HCT116 (cell line): ENCODE measurements at regions not wholly inside any gene's neighbourhood (a gene's known extent, or its start where the extent isn't known, plus 50 kb on each side); places are given as distances from the start of the nearest gene placed in this dataset.

Experiments used
- ATAC-seq: fragments of 200-7000 bp; cut with Tn5 transposase; 2 replicates; pipeline ENCODE4 v1.9.1; 2020; ENCODE audit warnings: mild to moderate bottlenecking, moderate library complexity
- BruUV-seq: library from RNA; stranded (reverse); fragments of 400-500 nt; replicated peaks from 2 replicates; lab custom pipeline; 2021; lab: Mats Ljungman, UMichigan
- CTCF ChIA-PET: fragments of 300-600 bp; sonication (Branson Sonifier 250); formaldehyde crosslinking; loops from one replicate; lab custom pipeline; 2021; ENCODE audit warnings: antibody characterized with exemption; lab: Charles Lee
- POLR2A ChIA-PET: fragments of 300-600, 350-600 bp; sonication (Branson Sonifier 250); formaldehyde crosslinking; loops from one replicate; lab custom pipeline; 2021; ENCODE audit warnings: antibody characterized with exemption; lab: Charles Lee
- RAD21 ChIA-PET, 2 experiments: fragments of 300-600 bp; sonication (Branson Sonifier 250); formaldehyde crosslinking; loops; one replicate each; lab custom pipeline; 2023; ENCODE audit warnings: low total read pairs in 2 of 2; ENCODE audit not compliant: uncharacterized antibody in 2 of 2, unreplicated experiment in 2 of 2, low non-redundant PET in 1 of 2; lab: Charles Lee
- DNase-seq: peaks from one replicate; pipeline ENCODE4 v3.0.0-alpha.2; 2010; ENCODE audit warnings: low read depth, low spot score
- H2AFZ ChIP-seq: fragments of 200-600 bp; shearing (Covaris generic), sonication (generic); 2 replicates; pipeline ENCODE4 v1.6.1; 2017; ENCODE audit warnings: low read depth, mixed run types, mixed read lengths, antibody characterized with exemption, low read length; ENCODE audit not compliant: poor library complexity, severe bottlenecking
- H3K27ac ChIP-seq: 2 replicates; pipeline ENCODE4 v1.5.1; 2012; ENCODE audit warnings: low read depth, low read length
- H3K27me3 ChIP-seq: fragments of 200-600 bp; sonication (generic); 2 replicates; pipeline ENCODE4 v1.6.1; 2016; ENCODE audit warnings: mixed run types, low read length, mixed read lengths; ENCODE audit not compliant: insufficient read depth
- H3K36me3 ChIP-seq, 2 experiments: fragments of 200-500 bp in 1 of 2; fragments of 200-600 bp in 1 of 2; sonication (Bioruptor generic) in 1 of 2; sonication (generic) in 1 of 2; 2 replicates each; pipeline versions ENCODE4 v1.5.1 to v1.6.1; 2014 to 2016; ENCODE audit warnings: low read length in 2 of 2, inconsistent platforms in 1 of 2, mixed read lengths in 1 of 2, mixed run types in 1 of 2; ENCODE audit not compliant: insufficient read depth in 2 of 2, control insufficient read depth in 1 of 2
- H3K4me1 ChIP-seq, 2 experiments: fragments of 200-600 bp in 1 of 2; sonication (generic) in 1 of 2; 2 replicates each; pipeline versions ENCODE4 v1.5.1 to v1.6.1; 2012 to 2017; ENCODE audit warnings: low read length in 2 of 2, inconsistent platforms in 1 of 2, mild to moderate bottlenecking in 1 of 2, mixed read lengths in 1 of 2, mixed run types in 1 of 2, moderate library complexity in 1 of 2; ENCODE audit not compliant: insufficient read depth in 2 of 2, control insufficient read depth in 1 of 2
- H3K4me2 ChIP-seq: fragments of 200-600 bp; sonication (generic); 2 replicates; pipeline ENCODE4 v1.6.1; 2017; ENCODE audit warnings: mixed run types, low read length, mixed read lengths
- H3K4me3 ChIP-seq, 2 experiments: fragments of 200-600 bp in 1 of 2; sonication (generic) in 1 of 2; replicated peaks in 1 of 2; 2 replicates each; pipeline ENCODE4 v1.5.1; 2011 to 2016; ENCODE audit warnings: low read length in 2 of 2, control low read depth in 1 of 2, low read depth in 1 of 2, mild to moderate bottlenecking in 1 of 2, mixed read lengths in 1 of 2, mixed run types in 1 of 2
- H3K79me2 ChIP-seq: fragments of 200-600 bp; sonication (generic); 2 replicates; pipeline ENCODE4 v1.6.1; 2017; ENCODE audit warnings: mild to moderate bottlenecking, mixed run types, low read length, moderate library complexity, mixed read lengths; ENCODE audit not compliant: insufficient read depth
- H3K9ac ChIP-seq: fragments of 200-600 bp; sonication (generic); 2 replicates; pipeline ENCODE4 v1.6.1; 2016; ENCODE audit warnings: low read length, mixed read lengths
- H3K9me2 ChIP-seq: fragments of 200-600 bp; sonication (generic), shearing (Covaris generic); 2 replicates; pipeline ENCODE4 v1.6.1; 2017; ENCODE audit warnings: mixed run types, mild to moderate bottlenecking, moderate library complexity; ENCODE audit not compliant: insufficient read depth
- H3K9me3 ChIP-seq, 2 experiments: fragments of 200-500 bp in 1 of 2; fragments of 200-600 bp in 1 of 2; sonication (Bioruptor generic) in 1 of 2; sonication (generic) in 1 of 2; 2 replicates each; pipeline ENCODE4 v1.6.1; 2014 to 2017; ENCODE audit warnings: low read length in 2 of 2, mixed read lengths in 2 of 2, inconsistent platforms in 1 of 2, low read depth in 1 of 2, mild to moderate bottlenecking in 1 of 2, mixed run types in 1 of 2, moderate library complexity in 1 of 2; ENCODE audit not compliant: control insufficient read depth in 1 of 2, insufficient read depth in 1 of 2
- H4K20me1 ChIP-seq: fragments of 200-600 bp; sonication (generic), shearing (Covaris generic); 2 replicates; pipeline ENCODE4 v1.6.1; 2017; ENCODE audit warnings: mixed run types, mild to moderate bottlenecking, moderate library complexity; ENCODE audit not compliant: insufficient read depth
- CTCF ChIP-seq, 3 experiments: fragments of 200-600 bp in 1 of 3; sonication (generic) in 1 of 3; IDR thresholded peaks in 2 of 3; conservative IDR thresholded peaks in 1 of 3; 2 replicates each; pipeline ENCODE4 v1.5.1; 2012 to 2017; ENCODE audit warnings: low read depth in 2 of 3, low read length in 2 of 3, antibody characterized with exemption in 1 of 3, borderline replicate concordance in 1 of 3, control low read depth in 1 of 3, mild to moderate bottlenecking in 1 of 3, mixed read lengths in 1 of 3, mixed run types in 1 of 3, moderate library complexity in 1 of 3; ENCODE audit not compliant: insufficient read depth in 1 of 3
- EZH2 ChIP-seq: fragments of 200-600 bp; sonication (generic); IDR thresholded peaks from 2 replicates; pipeline ENCODE4 v1.6.1; 2017; ENCODE audit warnings: antibody characterized with exemption, mixed run types
- EZH2phosphoT487 ChIP-seq: fragments of 200-600 bp; IDR thresholded peaks from 2 replicates; pipeline ENCODE4 v1.6.1; 2018; ENCODE audit warnings: antibody characterized with exemption, borderline replicate concordance
- FOSL1 ChIP-seq: IDR thresholded peaks from 2 replicates; pipeline ENCODE4 v1.6.1; 2012; ENCODE audit warnings: low read depth
- JUND ChIP-seq: IDR thresholded peaks from 2 replicates; pipeline ENCODE4 v1.6.1; 2012
- MAX ChIP-seq: IDR thresholded peaks from 2 replicates; pipeline ENCODE4 v1.6.1; 2012
- RAD21 ChIP-seq: IDR thresholded peaks from 2 replicates; pipeline ENCODE4 v1.6.1; 2012; ENCODE audit warnings: low read depth, mild to moderate bottlenecking
- SP1 ChIP-seq: IDR thresholded peaks from 2 replicates; pipeline ENCODE4 v1.6.1; 2012; ENCODE audit warnings: low read depth
- TCF7L2 ChIP-seq: IDR thresholded peaks from 2 replicates; pipeline ENCODE4 v1.7.0; 2011; ENCODE audit warnings: borderline replicate concordance, inconsistent platforms; ENCODE audit not compliant: insufficient read depth, insufficient read length; ENCODE audit errors: extremely low read depth
- intact Hi-C: fragments of 100-400 bp; cut with micrococcal nuclease; formaldehyde crosslinking; loops from 2 replicates; pipeline ENCODE4 v1.10.0; 2022

- TF ChIP-seq CTCF (IDR thresholded peaks at IDR 0.05 in 2 of 3, conservative IDR thresholded peaks at IDR 0.05 in 1 of 3; ENCODE audit: borderline replicate concordance in 1 of 3, insufficient read depth in 1 of 3, low read depth in 2 of 3, low read length in 2 of 3) (no peak), SP1 (no peak), JUND (no peak), RAD21 (no peak), MAX (no peak), TCF7L2 (no peak)
These were observed 516.1 kb downstream of the MIAT start (continued) for GRCh38 chr22:27173530-27173929.

- TF ChIP-seq FOSL1 (no peak), EZH2 (no peak), TCF7L2 (no peak), SP1 (no peak), EZH2phosphoT487 (no peak)
- DNase-seq (no peak), ATAC-seq (no peak)
- Histone ChIP-seq H3K27ac (no peak overlapping the region), H2AFZ (no peak overlapping the region), H3K4me2 (no peak overlapping the region), H3K27me3 (peaks cover 41% of the 10 kb centered on the region), H3K9me2 (no peaks in the 10 kb centered on the region), H3K4me3 (no peak overlapping the region), H3K9ac (no peak overlapping the region), H3K36me3 (no peaks in the 10 kb centered on the region), H3K9me3 (no peaks in the 10 kb centered on the region), H4K20me1 (no peaks in the 10 kb centered on the region), H3K79me2 (no peaks in the 10 kb centered on the region), H3K4me1 (peaks cover 9% of the 10 kb centered on the region in 2 experiments)
- CTCF ChIA-PET = no interaction called here
- RAD21 ChIA-PET = interaction anchor here in 1 of 2 experiments (0.7 kb wide), 1 partner anchor 24 kb away, joined by 7 read pairs; no protein-coding TSS in a partner anchor
- no TSS peak for BruUV-seq
- intact Hi-C loops = no loop called here
- POLR2A ChIA-PET = interaction anchor here (0.7 kb wide), 1 partner anchor 60 kb away, joined by 4 read pairs; no protein-coding TSS in a partner anchor
These were observed 517.8 kb downstream of the MIAT start for GRCh38 chr22:27175021-27175838.
